ENCODE measurements at regions not wholly inside any gene's neighbourhood (a gene's known extent, or its start where the extent isn't known, plus 50 kb on each side); places are given as distances from the start of the nearest gene placed in this dataset.
A peak's percentile ranks its signal among the peaks of the same experiment; 100 is the strongest.

DNA sequence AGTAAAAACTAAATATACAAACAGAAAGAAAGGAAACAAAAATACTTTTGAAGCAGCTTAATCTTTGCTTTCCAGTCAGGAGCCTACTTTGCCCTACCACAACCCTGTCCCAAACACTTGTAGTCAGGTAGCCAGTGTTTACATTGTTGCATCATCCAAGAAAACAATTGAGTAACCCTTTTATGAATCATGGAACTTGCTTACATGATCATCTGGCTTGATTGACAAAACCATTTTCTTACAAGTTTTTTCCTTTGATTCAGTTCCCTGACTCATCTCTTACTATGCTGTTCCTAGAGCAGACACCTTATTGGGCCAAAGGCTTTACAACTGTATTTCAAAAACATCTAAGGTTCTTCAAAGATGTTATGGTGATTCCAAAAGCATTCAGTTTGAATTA is 740.1 kb downstream of the KLHL13 start (continued):
- TF ChIP-seq, protein P1, sequence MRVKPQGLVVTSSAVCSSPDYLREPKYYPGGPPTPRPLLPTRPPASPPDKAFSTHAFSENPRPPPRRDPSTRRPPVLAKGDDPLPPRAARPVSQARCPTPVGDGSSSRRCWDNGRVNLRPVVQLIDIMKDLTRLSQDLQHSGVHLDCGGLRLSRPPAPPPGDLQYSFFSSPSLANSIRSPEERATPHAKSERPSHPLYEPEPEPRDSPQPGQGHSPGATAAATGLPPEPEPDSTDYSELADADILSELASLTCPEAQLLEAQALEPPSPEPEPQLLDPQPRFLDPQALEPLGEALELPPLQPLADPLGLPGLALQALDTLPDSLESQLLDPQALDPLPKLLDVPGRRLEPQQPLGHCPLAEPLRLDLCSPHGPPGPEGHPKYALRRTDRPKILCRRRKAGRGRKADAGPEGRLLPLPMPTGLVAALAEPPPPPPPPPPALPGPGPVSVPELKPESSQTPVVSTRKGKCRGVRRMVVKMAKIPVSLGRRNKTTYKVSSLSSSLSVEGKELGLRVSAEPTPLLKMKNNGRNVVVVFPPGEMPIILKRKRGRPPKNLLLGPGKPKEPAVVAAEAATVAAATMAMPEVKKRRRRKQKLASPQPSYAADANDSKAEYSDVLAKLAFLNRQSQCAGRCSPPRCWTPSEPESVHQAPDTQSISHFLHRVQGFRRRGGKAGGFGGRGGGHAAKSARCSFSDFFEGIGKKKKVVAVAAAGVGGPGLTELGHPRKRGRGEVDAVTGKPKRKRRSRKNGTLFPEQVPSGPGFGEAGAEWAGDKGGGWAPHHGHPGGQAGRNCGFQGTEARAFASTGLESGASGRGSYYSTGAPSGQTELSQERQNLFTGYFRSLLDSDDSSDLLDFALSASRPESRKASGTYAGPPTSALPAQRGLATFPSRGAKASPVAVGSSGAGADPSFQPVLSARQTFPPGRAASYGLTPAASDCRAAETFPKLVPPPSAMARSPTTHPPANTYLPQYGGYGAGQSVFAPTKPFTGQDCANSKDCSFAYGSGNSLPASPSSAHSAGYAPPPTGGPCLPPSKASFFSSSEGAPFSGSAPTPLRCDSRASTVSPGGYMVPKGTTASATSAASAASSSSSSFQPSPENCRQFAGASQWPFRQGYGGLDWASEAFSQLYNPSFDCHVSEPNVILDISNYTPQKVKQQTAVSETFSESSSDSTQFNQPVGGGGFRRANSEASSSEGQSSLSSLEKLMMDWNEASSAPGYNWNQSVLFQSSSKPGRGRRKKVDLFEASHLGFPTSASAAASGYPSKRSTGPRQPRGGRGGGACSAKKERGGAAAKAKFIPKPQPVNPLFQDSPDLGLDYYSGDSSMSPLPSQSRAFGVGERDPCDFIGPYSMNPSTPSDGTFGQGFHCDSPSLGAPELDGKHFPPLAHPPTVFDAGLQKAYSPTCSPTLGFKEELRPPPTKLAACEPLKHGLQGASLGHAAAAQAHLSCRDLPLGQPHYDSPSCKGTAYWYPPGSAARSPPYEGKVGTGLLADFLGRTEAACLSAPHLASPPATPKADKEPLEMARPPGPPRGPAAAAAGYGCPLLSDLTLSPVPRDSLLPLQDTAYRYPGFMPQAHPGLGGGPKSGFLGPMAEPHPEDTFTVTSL (CRISPR knock-in tag; IDR thresholded peaks at IDR 0.05; ENCODE audit: borderline replicate concordance): no peak
- no peak for TF ChIP-seq ZNF441 (CRISPR knock-in tag; IDR thresholded peaks at IDR 0.05; ENCODE audit: borderline replicate concordance)
- no peak for TF ChIP-seq ZMYM3 (CRISPR knock-in tag; IDR thresholded peaks at IDR 0.05)
- no peak for TF ChIP-seq DR1 (CRISPR knock-in tag; IDR thresholded peaks at IDR 0.05)
- no peak for TF ChIP-seq KLF11 (CRISPR knock-in tag; IDR thresholded peaks at IDR 0.05)
- peak in 1 of 2 experiments; percentile 36; a peak in 1 of 4 replicates for TF ChIP-seq EP300 (IDR thresholded peaks at IDR 0.05; ENCODE audit: low read depth in 2 of 2, low read length in 2 of 2)
- TF ChIP-seq EP300 (CRISPR knock-in tag; IDR thresholded peaks at IDR 0.05; ENCODE audit: borderline replicate concordance): no peak

DNA sequence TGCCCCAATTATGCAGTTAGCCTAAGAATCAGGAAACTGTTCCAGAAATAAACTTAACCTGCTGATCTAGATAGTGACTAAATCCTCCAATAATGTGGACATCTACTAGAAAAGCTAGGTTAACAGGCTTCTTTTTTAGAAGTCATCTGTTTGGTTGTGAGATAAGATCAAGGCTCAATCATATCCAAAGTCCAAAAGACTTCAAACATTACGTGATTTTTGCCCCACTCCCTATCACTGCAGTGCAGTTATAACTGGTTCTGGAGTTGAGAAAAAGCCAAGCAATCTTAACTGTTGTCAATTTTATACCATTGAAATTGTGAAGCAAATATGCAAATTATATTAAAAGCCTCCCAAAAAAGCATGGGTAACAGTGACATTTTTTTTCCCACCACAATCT is 781.4 kb downstream of the KLHL13 start:
- BruUV-seq (replicated peaks): no TSS peak
- no peaks in the 10 kb centered on the region for H3K36me3 ChIP-seq (replicated peaks in 1 of 2; ENCODE audit: control insufficient read depth in 1 of 2, insufficient read depth in 2 of 2, low read length in 2 of 2)
- no peaks in the 10 kb centered on the region for H4K20me1 ChIP-seq (ENCODE audit: insufficient read depth, low read length)
- H3K4me1 ChIP-seq (ENCODE audit: insufficient read depth, low read length): peaks cover 13% of the 10 kb centered on the region
- ATAC-seq (peak; percentile 75), FAIRE-seq (peak; percentile 75), DNase-seq (ENCODE audit: low spot score) (peak; percentile 21)
- ChIA-PET CTCF (ENCODE audit: low intra/inter-chr PET ratio, low total read pairs) (no interaction called here), POLR2A (no interaction called here)
- no peak overlapping the region for H3K4me2 ChIP-seq (ENCODE audit: low read depth, low read length)
- in situ Hi-C loops (cut with HindIII; ENCODE audit: extremely low pct_ligation_motif_present, low pct_unique_long_range_greater_than_20kb): no loop called here
- no peaks in the 10 kb centered on the region for H3K27me3 ChIP-seq (ENCODE audit: control insufficient read depth in 1 of 2, insufficient read depth in 2 of 2, low read length in 2 of 2)
- H3K9me3 ChIP-seq (ENCODE audit: low read length): no peaks in the 10 kb centered on the region
- no peaks in the 10 kb centered on the region for H3K79me2 ChIP-seq (ENCODE audit: insufficient read depth, low read length)
- H3K4me3 ChIP-seq (replicated peaks in 1 of 3; ENCODE audit: insufficient read depth in 1 of 3, low read depth in 2 of 3, low read length in 3 of 3): no peak overlapping the region
- no peak overlapping the region for H2AFZ ChIP-seq (ENCODE audit: low read length)
- no peak overlapping the region for H3K27ac ChIP-seq (ENCODE audit: extremely low read length, insufficient read depth, low read length)
- no CpG with 5 or more reads among the region's 1 CpG for WGBS (ENCODE audit: low lambda C conversion rate)
- intact Hi-C loops (cut with micrococcal nuclease; ENCODE audit: unreplicated experiment): loop anchor here (2.0 kb wide), 1 partner anchor 42 kb away; no protein-coding TSS in a partner anchor
- H3K9ac ChIP-seq (ENCODE audit: insufficient read depth, low read depth, low read length): no peak overlapping the region
- no peak for TF ChIP-seq MIXL1 (CRISPR knock-in tag; IDR thresholded peaks at IDR 0.05)
- no peak for TF ChIP-seq NR2C2 (CRISPR knock-in tag; IDR thresholded peaks at IDR 0.05; ENCODE audit: borderline replicate concordance)
- TF ChIP-seq, protein P2, sequence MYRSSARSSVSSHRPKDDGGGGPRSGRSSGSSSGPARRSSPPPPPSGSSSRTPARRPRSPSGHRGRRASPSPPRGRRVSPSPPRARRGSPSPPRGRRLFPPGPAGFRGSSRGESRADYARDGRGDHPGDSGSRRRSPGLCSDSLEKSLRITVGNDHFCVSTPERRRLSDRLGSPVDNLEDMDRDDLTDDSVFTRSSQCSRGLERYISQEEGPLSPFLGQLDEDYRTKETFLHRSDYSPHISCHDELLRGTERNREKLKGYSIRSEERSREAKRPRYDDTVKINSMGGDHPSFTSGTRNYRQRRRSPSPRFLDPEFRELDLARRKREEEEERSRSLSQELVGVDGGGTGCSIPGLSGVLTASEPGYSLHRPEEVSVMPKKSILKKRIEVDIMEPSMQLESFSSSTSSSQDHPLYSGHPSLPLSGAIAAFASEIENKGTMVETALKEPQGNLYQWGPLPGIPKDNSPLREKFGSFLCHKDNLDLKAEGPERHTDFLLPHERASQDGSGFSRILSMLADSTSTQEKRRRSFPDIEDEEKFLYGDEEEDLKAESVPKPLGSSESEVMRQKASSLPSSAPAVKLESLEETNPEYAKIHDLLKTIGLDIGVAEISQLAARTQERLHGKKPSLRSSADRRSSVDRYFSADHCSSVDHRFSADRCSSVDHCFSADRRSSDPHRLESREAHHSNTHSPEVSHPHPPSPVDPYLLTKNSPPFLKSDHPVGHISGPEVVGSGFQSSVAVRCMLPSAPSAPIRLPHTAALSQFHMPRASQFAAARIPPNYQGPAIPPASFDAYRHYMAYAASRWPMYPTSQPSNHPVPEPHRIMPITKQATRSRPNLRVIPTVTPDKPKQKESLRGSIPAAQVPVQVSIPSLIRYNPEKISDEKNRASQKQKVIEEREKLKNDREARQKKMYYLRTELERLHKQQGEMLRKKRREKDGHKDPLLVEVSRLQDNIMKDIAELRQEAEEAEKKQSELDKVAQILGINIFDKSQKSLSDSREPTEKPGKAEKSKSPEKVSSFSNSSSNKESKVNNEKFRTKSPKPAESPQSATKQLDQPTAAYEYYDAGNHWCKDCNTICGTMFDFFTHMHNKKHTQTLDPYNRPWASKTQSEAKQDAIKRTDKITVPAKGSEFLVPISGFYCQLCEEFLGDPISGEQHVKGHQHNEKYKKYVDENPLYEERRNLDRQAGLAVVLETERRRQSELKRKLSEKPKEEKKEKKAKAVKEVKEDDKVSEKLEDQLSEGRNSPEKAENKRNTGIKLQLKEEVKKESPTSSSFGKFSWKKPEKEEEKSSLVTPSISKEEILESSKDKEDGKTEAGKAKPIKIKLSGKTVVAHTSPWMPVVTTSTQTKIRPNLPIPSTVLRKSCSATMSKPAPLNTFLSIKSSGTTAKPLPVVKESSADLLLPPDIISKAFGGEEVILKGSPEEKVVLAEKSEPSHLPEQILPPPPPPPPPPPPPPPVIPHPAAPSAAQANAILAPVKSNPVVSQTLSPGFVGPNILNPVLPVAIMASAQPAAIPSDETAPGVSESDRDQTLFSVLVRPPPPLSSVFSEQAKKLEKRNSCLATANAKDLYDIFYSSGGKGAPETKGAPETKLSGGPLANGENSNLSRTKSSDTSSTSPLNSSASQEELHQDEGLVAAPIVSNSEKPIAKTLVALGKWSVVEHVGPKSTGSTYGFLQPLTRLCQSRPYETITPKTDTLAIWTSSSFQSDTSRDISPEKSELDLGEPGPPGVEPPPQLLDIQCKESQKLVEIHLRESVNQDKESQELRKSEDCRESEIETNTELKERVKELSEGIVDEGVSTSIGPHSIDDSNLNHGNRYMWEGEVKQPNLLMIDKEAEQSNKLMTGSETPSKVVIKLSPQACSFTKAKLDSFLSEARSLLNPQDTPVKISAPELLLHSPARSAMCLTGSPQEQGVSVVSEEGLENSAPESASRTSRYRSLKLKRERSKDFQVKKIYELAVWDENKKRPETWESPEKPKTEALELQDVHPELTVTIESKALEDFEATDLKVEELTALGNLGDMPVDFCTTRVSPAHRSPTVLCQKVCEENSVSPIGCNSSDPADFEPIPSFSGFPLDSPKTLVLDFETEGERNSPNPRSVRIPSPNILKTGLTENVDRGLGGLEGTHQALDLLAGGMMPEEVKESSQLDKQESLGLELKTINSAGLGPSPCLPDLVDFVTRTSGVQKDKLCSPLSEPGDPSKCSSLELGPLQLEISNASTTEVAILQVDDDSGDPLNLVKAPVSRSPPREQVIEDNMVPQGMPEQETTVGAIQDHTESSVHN (CRISPR knock-in tag; IDR thresholded peaks at IDR 0.05): no peak
- TF ChIP-seq ZNF367 (CRISPR knock-in tag; IDR thresholded peaks at IDR 0.05; ENCODE audit: borderline replicate concordance): no peak

Data from HepG2 (cell line).